ENCODE measurements at regions not wholly inside any gene's neighbourhood (a gene's known extent, or its start where the extent isn't known, plus 50 kb on each side); places are given as distances from the start of the nearest gene placed in this dataset.
A peak's percentile ranks its signal among the peaks of the same experiment; 100 is the strongest.

- peak in 10 of 12 donors; percentile 11 to 53 (median 30) for TF ChIP-seq CTCF (IDR thresholded peaks at IDR 0.05)
- no peak for TF ChIP-seq POLR2A (IDR thresholded peaks at IDR 0.05)
These were observed 293.7 kb downstream of the PCDH17 start for GRCh38 chr13:57925250-57925649.

Data from heart left ventricle (tissue), 13 donors.